Panc1 (cell line): ENCODE measurements at regions not wholly inside any gene's neighbourhood (a gene's known extent, or its start where the extent isn't known, plus 50 kb on each side); places are given as distances from the start of the nearest gene placed in this dataset.

Source experiments
- POLR2AphosphoS5 ChIP-seq: IDR thresholded peaks from 2 replicates; pipeline ENCODE4 v1.6.1; 2012; ENCODE audit warnings: mild to moderate bottlenecking, low read depth, low read length, moderate library complexity
- TF ChIP-seq, protein P1 (sequence below): fragments of 450-650 bp; IDR thresholded peaks from 2 replicates; pipeline ENCODE4 v1.5.1; 2017; ENCODE audit warnings: mild to moderate bottlenecking
- TF ChIP-seq, protein P2 (sequence below), 2 experiments: IDR thresholded peaks; 2 replicates each; pipeline ENCODE4 v1.6.1; 2011 to 2012; ENCODE audit warnings: low read depth in 2 of 2, control low read depth in 1 of 2, low read length in 1 of 2, mild to moderate bottlenecking in 1 of 2, moderate library complexity in 1 of 2; ENCODE audit not compliant: insufficient read depth in 1 of 2

DNA sequence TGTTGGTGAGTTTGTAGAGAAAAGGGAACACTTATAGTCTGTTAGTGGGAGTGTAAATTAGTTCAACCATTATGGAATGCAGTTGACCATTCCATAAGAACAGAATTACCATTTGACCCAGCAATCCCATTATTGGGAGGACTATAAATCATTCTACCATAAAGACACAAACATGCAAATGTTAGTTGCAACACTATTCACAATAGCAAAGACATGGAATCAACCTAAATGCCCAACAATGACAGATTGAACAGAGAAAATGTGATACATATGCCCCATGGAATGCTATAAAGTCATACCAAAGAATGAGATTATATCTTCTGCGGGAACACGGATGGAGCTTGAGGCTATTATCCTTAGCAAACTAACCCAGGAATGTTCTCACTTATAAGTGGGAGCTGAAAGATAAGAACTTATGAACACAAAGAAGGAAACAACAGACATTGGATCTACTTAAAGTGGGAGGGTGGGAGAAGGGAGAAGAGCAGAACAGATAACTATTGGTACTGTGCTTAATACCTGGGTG is 1819.2 kb upstream of the ADGRL3 start:
- TF ChIP-seq, protein P1, sequence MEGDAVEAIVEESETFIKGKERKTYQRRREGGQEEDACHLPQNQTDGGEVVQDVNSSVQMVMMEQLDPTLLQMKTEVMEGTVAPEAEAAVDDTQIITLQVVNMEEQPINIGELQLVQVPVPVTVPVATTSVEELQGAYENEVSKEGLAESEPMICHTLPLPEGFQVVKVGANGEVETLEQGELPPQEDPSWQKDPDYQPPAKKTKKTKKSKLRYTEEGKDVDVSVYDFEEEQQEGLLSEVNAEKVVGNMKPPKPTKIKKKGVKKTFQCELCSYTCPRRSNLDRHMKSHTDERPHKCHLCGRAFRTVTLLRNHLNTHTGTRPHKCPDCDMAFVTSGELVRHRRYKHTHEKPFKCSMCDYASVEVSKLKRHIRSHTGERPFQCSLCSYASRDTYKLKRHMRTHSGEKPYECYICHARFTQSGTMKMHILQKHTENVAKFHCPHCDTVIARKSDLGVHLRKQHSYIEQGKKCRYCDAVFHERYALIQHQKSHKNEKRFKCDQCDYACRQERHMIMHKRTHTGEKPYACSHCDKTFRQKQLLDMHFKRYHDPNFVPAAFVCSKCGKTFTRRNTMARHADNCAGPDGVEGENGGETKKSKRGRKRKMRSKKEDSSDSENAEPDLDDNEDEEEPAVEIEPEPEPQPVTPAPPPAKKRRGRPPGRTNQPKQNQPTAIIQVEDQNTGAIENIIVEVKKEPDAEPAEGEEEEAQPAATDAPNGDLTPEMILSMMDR, result no peak
- no peak for TF ChIP-seq POLR2AphosphoS5
- TF ChIP-seq, protein P2, sequence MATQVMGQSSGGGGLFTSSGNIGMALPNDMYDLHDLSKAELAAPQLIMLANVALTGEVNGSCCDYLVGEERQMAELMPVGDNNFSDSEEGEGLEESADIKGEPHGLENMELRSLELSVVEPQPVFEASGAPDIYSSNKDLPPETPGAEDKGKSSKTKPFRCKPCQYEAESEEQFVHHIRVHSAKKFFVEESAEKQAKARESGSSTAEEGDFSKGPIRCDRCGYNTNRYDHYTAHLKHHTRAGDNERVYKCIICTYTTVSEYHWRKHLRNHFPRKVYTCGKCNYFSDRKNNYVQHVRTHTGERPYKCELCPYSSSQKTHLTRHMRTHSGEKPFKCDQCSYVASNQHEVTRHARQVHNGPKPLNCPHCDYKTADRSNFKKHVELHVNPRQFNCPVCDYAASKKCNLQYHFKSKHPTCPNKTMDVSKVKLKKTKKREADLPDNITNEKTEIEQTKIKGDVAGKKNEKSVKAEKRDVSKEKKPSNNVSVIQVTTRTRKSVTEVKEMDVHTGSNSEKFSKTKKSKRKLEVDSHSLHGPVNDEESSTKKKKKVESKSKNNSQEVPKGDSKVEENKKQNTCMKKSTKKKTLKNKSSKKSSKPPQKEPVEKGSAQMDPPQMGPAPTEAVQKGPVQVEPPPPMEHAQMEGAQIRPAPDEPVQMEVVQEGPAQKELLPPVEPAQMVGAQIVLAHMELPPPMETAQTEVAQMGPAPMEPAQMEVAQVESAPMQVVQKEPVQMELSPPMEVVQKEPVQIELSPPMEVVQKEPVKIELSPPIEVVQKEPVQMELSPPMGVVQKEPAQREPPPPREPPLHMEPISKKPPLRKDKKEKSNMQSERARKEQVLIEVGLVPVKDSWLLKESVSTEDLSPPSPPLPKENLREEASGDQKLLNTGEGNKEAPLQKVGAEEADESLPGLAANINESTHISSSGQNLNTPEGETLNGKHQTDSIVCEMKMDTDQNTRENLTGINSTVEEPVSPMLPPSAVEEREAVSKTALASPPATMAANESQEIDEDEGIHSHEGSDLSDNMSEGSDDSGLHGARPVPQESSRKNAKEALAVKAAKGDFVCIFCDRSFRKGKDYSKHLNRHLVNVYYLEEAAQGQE (IDR thresholded peaks at IDR 0.05; ENCODE audit: insufficient read depth in 1 of 2, low read depth in 2 of 2, low read length in 1 of 2), result no peak
